GM20000 (cell line): ENCODE measurements at regions not wholly inside any gene's neighbourhood (a gene's known extent, or its start where the extent isn't known, plus 50 kb on each side); places are given as distances from the start of the nearest gene placed in this dataset.

Experiments used
- DNase-seq: peaks from one replicate; pipeline ENCODE4 v3.0.0; 2012; ENCODE audit warnings: low spot score
- TF ChIP-seq, protein P1 (sequence below): IDR thresholded peaks from 2 replicates; pipeline ENCODE4 v1.5.1; 2012; ENCODE audit warnings: mild to moderate bottlenecking, control low read depth; ENCODE audit errors: extremely low read depth, missing control alignments

DNA sequence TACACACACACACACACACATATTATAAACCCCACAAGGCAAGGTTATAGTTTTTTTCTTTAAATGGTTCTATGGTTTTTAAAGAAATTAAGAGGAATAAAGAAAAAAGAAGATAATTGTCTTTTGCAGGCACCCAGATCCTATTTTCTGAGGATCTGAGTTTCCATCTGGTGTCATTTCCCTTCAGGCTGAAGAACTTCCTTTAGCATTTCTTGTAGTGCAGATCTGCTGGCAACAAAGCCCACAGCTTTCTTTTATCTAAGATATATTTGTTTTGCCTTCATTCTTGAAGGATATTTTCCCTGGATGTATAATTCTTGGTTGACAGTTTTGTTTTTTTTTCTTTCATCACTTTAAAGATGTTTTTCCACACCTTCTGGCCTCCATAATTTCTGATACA lies 57.6 kb upstream of the PMEPA1 start:
- TF ChIP-seq, protein P1, sequence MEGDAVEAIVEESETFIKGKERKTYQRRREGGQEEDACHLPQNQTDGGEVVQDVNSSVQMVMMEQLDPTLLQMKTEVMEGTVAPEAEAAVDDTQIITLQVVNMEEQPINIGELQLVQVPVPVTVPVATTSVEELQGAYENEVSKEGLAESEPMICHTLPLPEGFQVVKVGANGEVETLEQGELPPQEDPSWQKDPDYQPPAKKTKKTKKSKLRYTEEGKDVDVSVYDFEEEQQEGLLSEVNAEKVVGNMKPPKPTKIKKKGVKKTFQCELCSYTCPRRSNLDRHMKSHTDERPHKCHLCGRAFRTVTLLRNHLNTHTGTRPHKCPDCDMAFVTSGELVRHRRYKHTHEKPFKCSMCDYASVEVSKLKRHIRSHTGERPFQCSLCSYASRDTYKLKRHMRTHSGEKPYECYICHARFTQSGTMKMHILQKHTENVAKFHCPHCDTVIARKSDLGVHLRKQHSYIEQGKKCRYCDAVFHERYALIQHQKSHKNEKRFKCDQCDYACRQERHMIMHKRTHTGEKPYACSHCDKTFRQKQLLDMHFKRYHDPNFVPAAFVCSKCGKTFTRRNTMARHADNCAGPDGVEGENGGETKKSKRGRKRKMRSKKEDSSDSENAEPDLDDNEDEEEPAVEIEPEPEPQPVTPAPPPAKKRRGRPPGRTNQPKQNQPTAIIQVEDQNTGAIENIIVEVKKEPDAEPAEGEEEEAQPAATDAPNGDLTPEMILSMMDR = no peak

DNA sequence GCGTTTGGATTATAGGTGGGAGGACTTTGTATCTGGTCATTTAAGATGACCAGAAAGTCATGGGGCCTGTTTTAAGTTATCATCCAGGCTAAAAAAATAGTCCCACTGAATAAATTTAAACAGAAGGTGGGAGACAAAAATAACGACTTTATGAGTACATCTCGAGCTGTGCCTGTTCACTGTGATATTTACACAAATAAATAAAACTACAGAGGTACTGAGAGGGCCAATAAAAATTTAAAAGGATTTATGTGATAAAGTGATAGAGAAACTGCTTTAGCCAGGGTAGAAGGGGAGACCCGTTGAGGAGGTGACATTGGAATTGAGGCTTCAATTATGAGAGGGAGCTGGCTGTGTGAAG lies 53.4 kb upstream of the PMEPA1 start:
- DNase-seq = no peak

More for the DNA sequence above, 57.6 kb upstream of the PMEPA1 start:
- no peak for DNase-seq

DNA sequence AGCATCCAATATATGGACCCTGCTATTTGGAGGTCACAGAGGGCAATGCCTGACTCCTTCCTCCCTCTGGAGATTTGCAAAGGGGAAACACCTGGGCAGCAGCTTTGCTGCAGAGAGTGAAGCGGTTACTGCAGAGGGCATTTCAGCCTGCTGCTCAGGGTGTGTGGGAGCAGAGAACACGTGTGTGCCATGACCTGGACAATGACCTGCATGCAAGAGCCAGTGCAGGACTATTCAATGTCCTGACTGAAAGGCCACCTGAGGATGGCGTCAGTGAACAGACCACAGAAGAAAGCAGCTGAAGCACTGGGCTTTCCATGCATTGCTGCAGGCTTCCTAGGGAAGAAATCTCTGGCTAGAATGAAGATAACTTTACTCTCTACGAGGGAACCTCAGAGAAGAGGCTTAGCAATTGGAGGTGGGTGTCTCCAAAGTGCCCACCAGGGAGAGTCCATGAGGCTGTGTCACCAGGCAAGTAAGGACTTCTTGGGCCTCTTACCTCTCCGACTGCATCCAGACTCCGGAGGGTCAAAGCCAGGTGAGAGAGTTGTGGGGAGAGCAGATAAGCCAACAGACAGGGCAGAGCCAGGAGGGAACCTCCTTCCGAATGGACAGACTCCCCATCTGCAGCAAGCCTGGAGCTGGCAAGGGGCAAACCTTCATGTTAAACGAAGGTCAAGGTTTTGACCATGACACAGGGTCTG lies 52.9 kb upstream of the PMEPA1 start:
- no peak for DNase-seq
- TF ChIP-seq, protein P1 = no peak

More for the DNA sequence above, 53.4 kb upstream of the PMEPA1 start:
- TF ChIP-seq, protein P1 = no peak

DNA sequence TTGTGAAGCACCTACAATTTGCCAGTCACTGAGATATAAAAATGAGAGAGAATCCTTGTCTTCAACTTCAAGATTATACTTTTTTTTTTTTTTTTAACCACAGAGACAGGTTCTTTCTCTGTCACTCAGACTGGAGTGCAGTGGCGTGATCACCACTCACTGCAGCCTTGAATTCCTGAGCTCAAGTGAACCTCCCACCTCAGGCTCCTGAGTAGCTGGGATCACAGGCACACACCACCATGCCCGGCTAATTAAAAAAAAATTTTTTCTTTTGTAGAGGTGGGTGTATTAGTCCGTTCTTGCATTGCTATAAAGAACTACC lies 51.6 kb upstream of the PMEPA1 start:
- no peak for DNase-seq
- TF ChIP-seq, protein P1 = no peak

DNA sequence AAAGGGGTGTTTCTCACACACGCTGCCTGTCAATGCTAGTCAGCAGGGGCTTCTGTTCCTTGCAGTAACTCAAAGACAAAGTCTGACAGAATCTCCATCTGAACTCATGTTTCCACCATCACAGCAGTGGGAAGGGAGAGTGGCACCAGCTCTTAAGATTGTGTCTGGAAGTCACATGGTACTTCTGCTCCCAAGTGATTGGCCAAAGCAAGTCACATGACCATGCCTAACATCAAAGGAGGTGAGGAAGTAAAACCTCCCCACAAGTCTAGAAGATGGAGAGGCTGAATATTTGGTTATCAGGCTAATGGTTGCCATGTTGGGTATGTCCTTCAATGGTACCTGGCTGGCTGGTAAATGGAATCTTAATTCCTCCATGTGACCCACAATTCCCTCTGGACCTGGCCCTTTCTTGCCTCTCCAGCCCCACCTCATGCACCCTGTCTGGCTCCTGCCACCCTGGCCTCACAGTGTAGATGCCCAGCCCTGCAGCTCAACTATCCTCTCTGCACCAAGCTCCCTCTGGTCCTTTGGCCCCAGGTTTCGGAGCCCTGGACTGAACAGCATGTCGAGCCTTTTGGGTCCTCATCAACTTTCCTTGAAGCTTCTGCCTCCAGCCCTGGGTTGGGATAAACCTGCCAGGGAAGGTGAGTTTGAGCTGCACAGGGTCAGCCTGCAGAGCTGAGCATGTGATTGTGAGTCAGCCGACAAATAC lies 51.0 kb upstream of the PMEPA1 start:
- DNase-seq = no peak
- TF ChIP-seq, protein P1 = no peak

DNA sequence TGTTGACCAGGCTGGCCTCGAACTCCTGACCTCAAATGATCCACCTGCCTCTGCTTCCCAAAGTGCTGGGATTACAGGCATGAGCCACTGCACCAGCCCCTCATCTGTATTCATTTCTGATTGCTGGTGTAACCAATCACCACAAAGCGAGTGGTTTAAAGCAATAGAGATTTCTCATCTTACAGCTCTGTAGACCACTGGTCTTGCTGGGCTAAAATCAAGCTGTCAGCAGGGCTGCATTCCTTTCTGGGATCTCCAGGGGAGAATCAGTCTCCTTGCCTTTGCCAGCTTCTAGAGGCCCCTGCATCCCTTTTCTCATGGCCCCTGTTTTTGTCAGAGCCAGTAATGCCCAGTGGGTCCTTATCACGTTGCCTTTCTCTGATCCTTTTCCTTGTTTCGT lies 49.9 kb upstream of the PMEPA1 start:
- DNase-seq = no peak
- TF ChIP-seq, protein P1 = no peak
